Sigmoid colon (tissue), 6 donors: ENCODE measurements at regions not wholly inside any gene's neighbourhood (a gene's known extent, or its start where the extent isn't known, plus 50 kb on each side); places are given as distances from the start of the nearest gene placed in this dataset.
"Not testable (repeated sequence)": the region's sequence is repeated elsewhere in the genome, so short reads cannot be mapped to it uniquely, and the experiment has no call there.

Experiments used
- DNase-seq: peaks from one replicate; pipeline ENCODE4 v3.0.0-alpha.2; 2019
- H3K27ac ChIP-seq, 4 donors: fragments of 200-600 bp; sonication (generic); one replicate each; pipeline ENCODE4 v1.5.1; 2016 to 2019; ENCODE audit warnings: mild to moderate bottlenecking in 1 of 4
- H3K27me3 ChIP-seq, 3 donors: fragments of 200-600 bp; sonication (generic); one replicate each; pipeline ENCODE4 v1.5.1; 2019; ENCODE audit warnings: mild to moderate bottlenecking in 1 of 3
- H3K36me3 ChIP-seq, 4 donors: fragments of 200-600 bp; sonication (generic); one replicate each; pipeline ENCODE4 v1.5.1; 2016 to 2019
- H3K4me1 ChIP-seq, 4 donors: fragments of 200-600 bp; sonication (generic); one replicate each; pipeline ENCODE4 v1.5.1; 2017 to 2019
- H3K4me3 ChIP-seq, 4 donors: fragments of 200-600 bp; sonication (generic); one replicate each; pipeline ENCODE4 v1.5.1; 2017 to 2019; ENCODE audit warnings: mild to moderate bottlenecking in 2 of 4, moderate library complexity in 1 of 4
- H3K9me3 ChIP-seq, 4 donors: fragments of 200-600 bp in 3 of 4; sonication (generic) in 3 of 4; one replicate each; pipeline versions ENCODE4 v1.5.1 to v1.6.1; 2013 to 2019
- CTCF ChIP-seq, 4 experiments: fragments of 450-650 bp in 3 of 4; fragments of 200-600 bp in 1 of 4; IDR thresholded peaks; one replicate each; pipeline ENCODE4 v1.5.1; 2016 to 2019; ENCODE audit warnings: antibody characterized with exemption in 4 of 4, mild to moderate bottlenecking in 3 of 4, moderate library complexity in 2 of 4
- EP300 ChIP-seq, 4 donors: sonication (generic); formaldehyde crosslinking; IDR thresholded peaks; one replicate each; pipeline ENCODE4 v1.6.1; 2017; ENCODE audit warnings: antibody characterized with exemption in 4 of 4
- POLR2A ChIP-seq, 2 donors: fragments of 450-650 bp; IDR thresholded peaks; one replicate each; pipeline ENCODE4 v1.6.1; 2016; ENCODE audit warnings: antibody characterized with exemption in 2 of 2, mild to moderate bottlenecking in 2 of 2, moderate library complexity in 2 of 2
- POLR2AphosphoS5 ChIP-seq, 4 donors: sonication (generic); formaldehyde crosslinking; IDR thresholded peaks; one replicate each; pipeline ENCODE4 v1.6.1; 2017; ENCODE audit warnings: antibody characterized with exemption in 4 of 4
- WGBS, 2 donors: extraction: QIAGEN DNeasy Blood & Tissue Kit; methylation state at CpG; one replicate each; pipeline ENCODE4 v1.1.7; 2013; 5-methylcytosine and 5-hydroxymethylcytosine counted together
- intact Hi-C: fragments of 100-400 bp; cut with DNase I; formaldehyde crosslinking; loops from one replicate; pipeline ENCODE4 v1.15.1; 2023
- donor health status: healthy with polysubstance abuse.
- donor health status: healthy.

- intact Hi-C loops: no loop called here
- 65 to 67% methylated on average over 2 of the region's 2 CpGs for WGBS, 2 donors
Observed at GRCh38 chr3:55143336-55143735, 215.5 kb upstream of the LRTM1 start.

DNA sequence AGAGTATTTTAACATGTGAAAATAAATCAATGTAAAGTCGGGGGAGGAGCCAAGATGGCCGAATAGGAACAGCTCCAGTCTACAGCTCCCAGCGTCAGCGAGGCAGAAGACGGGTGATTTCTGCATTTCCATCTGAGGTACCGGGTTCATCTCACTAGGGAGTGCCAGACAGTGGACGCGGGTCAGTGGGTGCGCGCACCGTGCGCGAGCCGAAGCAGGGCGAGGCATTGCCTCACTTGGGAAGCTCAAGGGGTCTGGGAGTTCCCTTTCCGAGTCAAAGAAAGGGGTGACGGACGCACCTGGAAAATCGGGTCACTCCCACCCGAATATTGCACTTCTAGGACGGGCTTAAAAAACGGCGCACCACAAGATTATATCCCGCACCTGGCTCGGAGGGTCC, 208.4 kb upstream of the LRTM1 start:
- H3K9me3 ChIP-seq, H3K27ac ChIP-seq, H3K4me3 ChIP-seq, H3K27me3 ChIP-seq, H3K36me3 ChIP-seq, H3K4me1 ChIP-seq, intact Hi-C loops, DNase-seq: not testable (repeated sequence)
- WGBS, 2 donors: 93 to 96% methylated on average over 25 of the region's 25 CpGs

More at GRCh38 chr3:55143336-55143735, 215.5 kb upstream of the LRTM1 start:
- Histone ChIP-seq H3K4me3 (no peak overlapping the region), H3K9me3 (no peaks in the 10 kb centered on the region), H3K4me1 (no peaks in the 10 kb centered on the region), H3K27ac (no peak overlapping the region), H3K36me3 (no peaks in the 10 kb centered on the region), H3K27me3 (no peaks in the 10 kb centered on the region)
- no peak for DNase-seq
- TF ChIP-seq CTCF (IDR thresholded peaks at IDR 0.05): no peak
- no peak for TF ChIP-seq POLR2A (IDR thresholded peaks at IDR 0.05)
- no peak for TF ChIP-seq POLR2AphosphoS5 (IDR thresholded peaks at IDR 0.05)
- TF ChIP-seq EP300 (IDR thresholded peaks at IDR 0.05): no peak

DNA sequence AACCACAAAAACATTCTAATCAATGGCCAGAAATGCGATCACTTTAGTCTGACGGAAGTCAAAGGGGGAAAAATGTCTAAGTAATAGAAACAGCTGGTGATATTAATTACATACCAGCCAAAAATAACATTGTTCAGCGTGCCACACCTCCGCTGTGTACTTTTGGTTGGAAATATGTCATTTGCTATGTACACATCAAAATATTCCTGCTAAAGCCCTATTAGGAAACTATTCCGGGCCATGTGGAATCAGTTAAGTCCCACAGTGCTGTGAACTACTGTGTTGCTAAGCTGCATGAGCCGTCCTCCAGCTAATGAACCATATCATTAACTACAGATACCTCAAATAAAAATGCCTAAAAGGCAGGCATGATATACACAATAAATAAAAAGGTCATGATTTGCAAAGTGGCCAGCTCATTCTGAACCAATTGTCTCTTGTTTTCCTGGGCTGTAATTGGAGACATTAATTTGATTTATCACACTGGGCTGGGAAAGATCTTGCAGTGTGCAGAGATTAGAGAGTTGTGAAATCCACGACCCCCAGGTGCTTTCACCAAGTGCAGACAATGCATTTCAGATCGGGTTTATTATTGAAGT, 200.5 kb upstream of the LRTM1 start:
- no peak overlapping the region for H3K4me3 ChIP-seq
- WGBS, 2 donors: 52 to 61% methylated on average over 8 of the region's 8 CpGs
- no peak for TF ChIP-seq CTCF (IDR thresholded peaks at IDR 0.05)
- no peak for TF ChIP-seq POLR2A (IDR thresholded peaks at IDR 0.05)
- TF ChIP-seq POLR2AphosphoS5 (IDR thresholded peaks at IDR 0.05): no peak
- no peak for TF ChIP-seq EP300 (IDR thresholded peaks at IDR 0.05)
- DNase-seq: no peak
- H3K27me3 ChIP-seq: no peaks in the 10 kb centered on the region
- no peaks in the 10 kb centered on the region for H3K9me3 ChIP-seq
- H3K27ac ChIP-seq: no peak overlapping the region
- peaks cover 0 to 10% (median 7%) of the 10 kb centered on the region in 4 donors for H3K4me1 ChIP-seq
- intact Hi-C loops: no loop called here
- H3K36me3 ChIP-seq: no peaks in the 10 kb centered on the region

- no peak for DNase-seq
- Histone ChIP-seq H3K27me3 (no peaks in the 10 kb centered on the region), H3K4me1 (peaks cover 0 to 10% (median 7%) of the 10 kb centered on the region in 4 donors), H3K36me3 (no peaks in the 10 kb centered on the region), H3K27ac (no peak overlapping the region), H3K4me3 (no peak overlapping the region), H3K9me3 (no peaks in the 10 kb centered on the region)
- 54 to 68% methylated on average over 4 of the region's 4 CpGs for WGBS, 2 donors
- TF ChIP-seq EP300 (IDR thresholded peaks at IDR 0.05) (no peak), POLR2AphosphoS5 (IDR thresholded peaks at IDR 0.05) (no peak)
- intact Hi-C loops: no loop called here
Observed at GRCh38 chr3:55127565-55127964, 199.7 kb upstream of the LRTM1 start.

DNA sequence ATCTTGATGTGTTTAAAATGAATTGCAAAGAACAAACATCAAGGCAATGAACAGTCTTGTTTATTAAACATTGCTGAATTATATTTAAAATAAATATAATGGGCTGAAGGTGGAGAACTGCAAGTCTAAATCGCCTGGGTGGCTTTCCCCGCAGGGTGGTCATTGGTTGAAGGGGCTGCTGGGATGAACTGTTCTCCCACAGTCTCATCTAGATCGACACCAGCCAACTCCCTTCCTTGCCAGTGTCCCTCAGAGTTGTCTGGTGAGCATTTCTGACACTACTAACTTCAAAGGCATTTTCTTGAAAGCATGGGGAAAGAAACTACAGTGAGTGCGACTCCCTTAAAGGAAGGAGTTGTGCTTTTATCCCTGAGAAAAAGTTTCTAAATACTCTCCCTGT, 196.5 kb upstream of the LRTM1 start:
- peaks cover 0 to 17% (median 7%) of the 10 kb centered on the region in 4 donors for H3K4me1 ChIP-seq
- DNase-seq: no peak
- H3K4me3 ChIP-seq: no peak overlapping the region
- WGBS, 2 donors: 76 to 86% methylated on average over 4 of the region's 4 CpGs
- no peaks in the 10 kb centered on the region for H3K9me3 ChIP-seq
- TF ChIP-seq CTCF (IDR thresholded peaks at IDR 0.05): no peak
- TF ChIP-seq EP300 (IDR thresholded peaks at IDR 0.05): no peak
- TF ChIP-seq POLR2AphosphoS5 (IDR thresholded peaks at IDR 0.05): no peak
- no peak for TF ChIP-seq POLR2A (IDR thresholded peaks at IDR 0.05)
- intact Hi-C loops: no loop called here
- no peaks in the 10 kb centered on the region for H3K36me3 ChIP-seq
- no peaks in the 10 kb centered on the region for H3K27me3 ChIP-seq
- H3K27ac ChIP-seq: no peak overlapping the region
